Neural cell (in vitro differentiated cells): ENCODE measurements at regions not wholly inside any gene's neighbourhood (a gene's known extent, or its start where the extent isn't known, plus 50 kb on each side); places are given as distances from the start of the nearest gene placed in this dataset.

ENCODE experiments used
- EP300 ChIP-seq: fragments of 450-650 bp; conservative IDR thresholded peaks from 2 replicates; pipeline ENCODE4 v1.6.1; 2014; ENCODE audit warnings: antibody characterized with exemption, mild to moderate bottlenecking, moderate library complexity; ENCODE audit not compliant: poor library complexity, severe bottlenecking
- EZH2 ChIP-seq: fragments of 200-600, 300-800 bp; shearing (Covaris generic), sonication (generic); IDR thresholded peaks from 2 replicates; pipeline ENCODE4 v1.6.1; 2014; ENCODE audit warnings: antibody characterized with exemption, low read length, borderline replicate concordance, mild to moderate bottlenecking; ENCODE audit not compliant: insufficient read depth, poor library complexity, severe bottlenecking
- MXI1 ChIP-seq: fragments of 450-650 bp; conservative IDR thresholded peaks from 2 replicates; pipeline ENCODE4 v1.6.1; 2014; ENCODE audit warnings: antibody characterized with exemption, mild to moderate bottlenecking; ENCODE audit not compliant: poor library complexity, severe bottlenecking
- POLR2AphosphoS5 ChIP-seq: IDR thresholded peaks from 2 replicates; pipeline ENCODE4 v1.6.1; 2012
- RAD21 ChIP-seq: fragments of 450-650 bp; conservative IDR thresholded peaks from 2 replicates; pipeline ENCODE4 v1.6.1; 2014; ENCODE audit warnings: antibody characterized with exemption, mild to moderate bottlenecking, moderate library complexity
- SMC3 ChIP-seq: fragments of 450-650 bp; conservative IDR thresholded peaks from 2 replicates; pipeline ENCODE4 v1.6.1; 2014; ENCODE audit warnings: antibody characterized with exemption, mild to moderate bottlenecking, moderate library complexity; ENCODE audit not compliant: poor library complexity
- TF ChIP-seq, protein P1 (sequence below): fragments of 450-650 bp; IDR thresholded peaks from 2 replicates; pipeline ENCODE4 v1.5.1; 2014; ENCODE audit warnings: antibody characterized with exemption, mild to moderate bottlenecking, moderate library complexity; ENCODE audit not compliant: poor library complexity, severe bottlenecking

DNA sequence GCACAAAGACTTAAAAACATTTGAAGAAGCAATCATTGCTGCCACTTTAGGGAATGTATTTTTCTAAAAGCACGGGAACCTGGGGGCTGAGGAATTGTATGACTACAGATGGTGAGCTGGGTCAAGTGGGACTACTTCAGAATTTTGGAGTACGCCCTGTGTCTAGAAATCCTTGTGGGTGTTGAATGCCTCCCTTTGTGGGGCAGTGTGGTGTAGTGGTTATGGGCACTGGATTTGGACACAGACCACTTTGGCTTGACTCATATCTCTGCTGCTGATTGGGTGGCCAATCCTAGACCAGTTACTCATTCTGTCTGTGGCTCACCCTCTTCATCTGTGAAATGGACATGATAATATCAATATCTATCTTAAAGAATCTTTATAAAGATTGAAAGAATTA is 155.0 kb upstream of the RPS6KA3 start:
- TF ChIP-seq MXI1, result no peak
- TF ChIP-seq, protein P1, sequence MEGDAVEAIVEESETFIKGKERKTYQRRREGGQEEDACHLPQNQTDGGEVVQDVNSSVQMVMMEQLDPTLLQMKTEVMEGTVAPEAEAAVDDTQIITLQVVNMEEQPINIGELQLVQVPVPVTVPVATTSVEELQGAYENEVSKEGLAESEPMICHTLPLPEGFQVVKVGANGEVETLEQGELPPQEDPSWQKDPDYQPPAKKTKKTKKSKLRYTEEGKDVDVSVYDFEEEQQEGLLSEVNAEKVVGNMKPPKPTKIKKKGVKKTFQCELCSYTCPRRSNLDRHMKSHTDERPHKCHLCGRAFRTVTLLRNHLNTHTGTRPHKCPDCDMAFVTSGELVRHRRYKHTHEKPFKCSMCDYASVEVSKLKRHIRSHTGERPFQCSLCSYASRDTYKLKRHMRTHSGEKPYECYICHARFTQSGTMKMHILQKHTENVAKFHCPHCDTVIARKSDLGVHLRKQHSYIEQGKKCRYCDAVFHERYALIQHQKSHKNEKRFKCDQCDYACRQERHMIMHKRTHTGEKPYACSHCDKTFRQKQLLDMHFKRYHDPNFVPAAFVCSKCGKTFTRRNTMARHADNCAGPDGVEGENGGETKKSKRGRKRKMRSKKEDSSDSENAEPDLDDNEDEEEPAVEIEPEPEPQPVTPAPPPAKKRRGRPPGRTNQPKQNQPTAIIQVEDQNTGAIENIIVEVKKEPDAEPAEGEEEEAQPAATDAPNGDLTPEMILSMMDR, result no peak
- no peak for TF ChIP-seq RAD21
- TF ChIP-seq POLR2AphosphoS5, result no peak
- no peak for TF ChIP-seq SMC3
- no peak for TF ChIP-seq EZH2
- TF ChIP-seq EP300, result no peak
